K562 (cell line): ENCODE measurements at regions not wholly inside any gene's neighbourhood (a gene's known extent, or its start where the extent isn't known, plus 50 kb on each side); places are given as distances from the start of the nearest gene placed in this dataset.
A peak's percentile ranks its signal among the peaks of the same experiment; 100 is the strongest.

Source experiments
- ATAC-seq: fragments of 200-7000 bp; cut with Tn5 transposase; 3 replicates; pipeline ENCODE4 v1.9.1; 2020; ENCODE audit warnings: moderate library complexity
- BruUV-seq: library from RNA; stranded (reverse); fragments of 400-500 nt; replicated peaks from 2 replicates; lab custom pipeline; 2021; lab: Mats Ljungman, UMichigan
- CTCF ChIA-PET: fragments of 300-600 bp; formaldehyde crosslinking; extraction: SDS; loops from one replicate; lab custom pipeline; 2021; ENCODE audit warnings: low intra/inter-chr PET ratio; lab: Yijun Ruan, JAX
- POLR2A ChIA-PET: fragments of 300-600, 350-650 bp; sonication (Branson Sonifier 250); formaldehyde crosslinking; extraction: SDS; loops from one replicate; lab custom pipeline; 2021; ENCODE audit warnings: antibody characterized with exemption, inconsistent platforms; lab: Yijun Ruan, JAX
- DNase-seq, 4 experiments: peaks; one replicate each; pipeline versions ENCODE4 v3.0.0 to v3.0.0-alpha.2; 2011 to 2018; ENCODE audit warnings: low spot score in 3 of 4, mixed read lengths in 3 of 4; ENCODE audit errors: extremely low read depth in 1 of 4
- FAIRE-seq: peaks from 2 replicates; lab custom pipeline; 2011; peaks lifted over from hg19 to GRCh38; lab: Jason Lieb, UNC
- H2AFZ ChIP-seq: 2 replicates; pipeline ENCODE4 v1.6.0; 2011; ENCODE audit warnings: low read depth, low read length, control low read depth, inconsistent platforms
- H3K27ac ChIP-seq: fragments of 200-600 bp; 3 replicates; pipeline ENCODE4 v1.8.0; 2011; ENCODE audit warnings: low read depth, mild to moderate bottlenecking, control low read depth, inconsistent platforms, low read length, moderate library complexity, mixed read lengths; ENCODE audit errors: extremely low read depth
- H3K27me3 ChIP-seq, 2 experiments: fragments of 300-600 bp in 1 of 2; 2 replicates in 1 of 2; 3 replicates in 1 of 2; pipeline versions ENCODE4 v1.6.0 to v1.8.0; 2011; ENCODE audit warnings: inconsistent platforms in 2 of 2, low read length in 2 of 2, mild to moderate bottlenecking in 1 of 2, mixed read lengths in 1 of 2, moderate library complexity in 1 of 2; ENCODE audit not compliant: control insufficient read depth in 2 of 2, insufficient read depth in 2 of 2
- H3K36me3 ChIP-seq: fragments of 300-600 bp; 3 replicates; pipeline ENCODE4 v1.8.0; 2011; ENCODE audit warnings: mild to moderate bottlenecking, low read length, inconsistent platforms; ENCODE audit not compliant: control insufficient read depth, insufficient read depth
- H3K4me1 ChIP-seq, 2 experiments: fragments of 200-600 bp in 1 of 2; replicated peaks in 1 of 2; 2 replicates in 1 of 2; 3 replicates in 1 of 2; pipeline versions ENCODE4 v1.5.1 to v1.8.0; 2011; ENCODE audit warnings: inconsistent platforms in 2 of 2, low read length in 2 of 2, mild to moderate bottlenecking in 1 of 2, mixed read lengths in 1 of 2, moderate library complexity in 1 of 2; ENCODE audit not compliant: control insufficient read depth in 2 of 2, insufficient read depth in 2 of 2
- H3K4me2 ChIP-seq: 2 replicates; pipeline ENCODE4 v1.6.1; 2011; ENCODE audit warnings: low read length, control low read depth, inconsistent platforms, mixed read lengths; ENCODE audit not compliant: insufficient read depth
- H3K4me3 ChIP-seq: fragments of 200-600 bp; sonication (generic), shearing (Covaris generic); 2 replicates; pipeline ENCODE4 v1.5.1; 2016; ENCODE audit warnings: control low read depth, inconsistent platforms
- H3K79me2 ChIP-seq: fragments of 200-600 bp; 3 replicates; pipeline ENCODE4 v1.8.0; 2011; ENCODE audit warnings: low read length, inconsistent platforms; ENCODE audit not compliant: control insufficient read depth, insufficient read depth
- H3K9ac ChIP-seq, 2 experiments: 2 replicates each; pipeline versions ENCODE4 v1.6.0 to v1.6.1; 2011; ENCODE audit warnings: low read depth in 2 of 2, low read length in 2 of 2, control low read depth in 1 of 2, inconsistent platforms in 1 of 2, mild to moderate bottlenecking in 1 of 2, mixed read lengths in 1 of 2; ENCODE audit not compliant: insufficient read depth in 1 of 2
- H3K9me1 ChIP-seq: one replicate; pipeline ENCODE4 v1.6.0; 2011; ENCODE audit warnings: inconsistent platforms, mild to moderate bottlenecking, low read length, moderate library complexity; ENCODE audit not compliant: control insufficient read depth, insufficient read depth
- H3K9me3 ChIP-seq: replicated peaks from 2 replicates; pipeline ENCODE4 v1.5.1; 2011; ENCODE audit warnings: low read depth, low read length, inconsistent platforms; ENCODE audit not compliant: control insufficient read depth, insufficient read depth
- H4K20me1 ChIP-seq: replicated peaks from 2 replicates; pipeline ENCODE4 v1.6.1; 2011; ENCODE audit warnings: low read length, inconsistent platforms, mixed read lengths; ENCODE audit not compliant: control insufficient read depth, insufficient read depth
- ARID4B ChIP-seq: sonication (generic); formaldehyde crosslinking; IDR thresholded peaks from 2 replicates; pipeline ENCODE4 v1.8.0; 2022; ENCODE audit warnings: mild to moderate bottlenecking, missing genetic modification reagents
- HNRNPH1 ChIP-seq: fragments of 200-400 bp; formaldehyde crosslinking; optimal IDR thresholded peaks from 2 replicates; pipeline ENCODE3; 2017; ENCODE audit warnings: low read depth, mild to moderate bottlenecking, low read length, moderate library complexity
- KAT2B ChIP-seq: IDR thresholded peaks from one replicate; pipeline ENCODE4 v1.6.1; 2012; ENCODE audit warnings: low read depth, mild to moderate bottlenecking, control low read depth, inconsistent platforms, low read length, moderate library complexity
- NR1H2 ChIP-seq: sonication (generic); formaldehyde crosslinking; IDR thresholded peaks from 2 replicates; pipeline ENCODE4 v1.4.0; 2020; ENCODE audit warnings: mild to moderate bottlenecking, missing genetic modification reagents
- POLR2B ChIP-seq: fragments of 450-650 bp; IDR thresholded peaks from 2 replicates; pipeline ENCODE4 v1.6.1; 2018; ENCODE audit warnings: low read depth; ENCODE audit not compliant: partially characterized antibody
- RCOR1 ChIP-seq, 2 experiments: IDR thresholded peaks; 2 replicates each; pipeline ENCODE4 v1.6.1; 2012; ENCODE audit warnings: low read depth in 2 of 2, low read length in 2 of 2, borderline replicate concordance in 1 of 2, improper control_type of control experiment in 1 of 2
- ZNF140 ChIP-seq: fragments of 250-450 bp; sonication (Bioruptor Pico); IDR thresholded peaks from 2 replicates; pipeline ENCODE4 v1.8.0; 2021; ENCODE audit warnings: moderate library complexity, mild to moderate bottlenecking, inconsistent platforms
- ZNF780A ChIP-seq: fragments of 250-450 bp; sonication (Bioruptor Pico); IDR thresholded peaks from 2 replicates; pipeline ENCODE4 v1.5.0; 2021; ENCODE audit warnings: mild to moderate bottlenecking
- ZSCAN29 ChIP-seq: fragments of 450-650 bp; IDR thresholded peaks from 2 replicates; pipeline ENCODE4 v1.6.1; 2017
- WGBS: fragments of 100-300 bp; shearing (Covaris generic); methylation state at CpG from one replicate; pipeline ENCODE4 v1.1.6; 2016; ENCODE audit warnings: low coverage, mixed read lengths; ENCODE audit not compliant: insufficient coverage; ENCODE audit errors: missing lambda C conversion rate; 5-methylcytosine and 5-hydroxymethylcytosine counted together
- in situ Hi-C: fragments of 300-500 bp; cut with MboI; formaldehyde crosslinking; loops from 4 replicates; pipeline ENCODE4 v1.15.0; 2018; ENCODE audit warnings: inconsistent platforms, mixed read lengths
- intact Hi-C: fragments of 100-400 bp; cut with micrococcal nuclease; formaldehyde crosslinking; loops from 2 replicates; pipeline ENCODE4 v1.14.2; 2022
- TF ChIP-seq, protein P1 (sequence below): sonication (generic); formaldehyde crosslinking; IDR thresholded peaks from 2 replicates; pipeline ENCODE4 v1.8.0; 2023; ENCODE audit warnings: mild to moderate bottlenecking, missing genetic modification reagents

- Histone ChIP-seq H3K4me1 (peaks cover 0 to 9% of the 10 kb centered on the region in 2 experiments; a peak in 2 of 5 replicates), H3K4me3 (no peak overlapping the region), H3K4me2 (no peak overlapping the region), H3K9ac (no peak overlapping the region), H3K36me3 (no peaks in the 10 kb centered on the region), H4K20me1 (no peaks in the 10 kb centered on the region), H3K27me3 (no peaks in the 10 kb centered on the region), H2AFZ (peak overlapping the region; percentile 77), H3K9me3 (no peaks in the 10 kb centered on the region), H3K9me1 (no peaks in the 10 kb centered on the region), H3K27ac (peak overlapping the region; percentile 18; the same call in 1 of the 3 replicates), H3K79me2 (no peaks in the 10 kb centered on the region)
- intact Hi-C loops: no loop called here
- 20% methylated on average over 1 of the region's 1 CpG for WGBS
- POLR2A ChIA-PET: interaction anchor here (1.4 kb wide), 1 partner anchor 11 kb away, joined by 4 read pairs; no protein-coding TSS in a partner anchor
- BruUV-seq: no TSS peak
- CTCF ChIA-PET: no interaction called here
- in situ Hi-C loops: no loop called here
- FAIRE-seq: no peak
- ATAC-seq: peak; percentile 47; the same call in 2 of the 3 replicates
- no peak for DNase-seq
- TF ChIP-seq NR1H2: no peak
- no peak for TF ChIP-seq ZNF140
- no peak for TF ChIP-seq KAT2B
- no peak for TF ChIP-seq ZNF780A (CRISPR knock-in tag)
- no peak for TF ChIP-seq POLR2B
- no peak for TF ChIP-seq ZSCAN29
- TF ChIP-seq, protein P1, sequence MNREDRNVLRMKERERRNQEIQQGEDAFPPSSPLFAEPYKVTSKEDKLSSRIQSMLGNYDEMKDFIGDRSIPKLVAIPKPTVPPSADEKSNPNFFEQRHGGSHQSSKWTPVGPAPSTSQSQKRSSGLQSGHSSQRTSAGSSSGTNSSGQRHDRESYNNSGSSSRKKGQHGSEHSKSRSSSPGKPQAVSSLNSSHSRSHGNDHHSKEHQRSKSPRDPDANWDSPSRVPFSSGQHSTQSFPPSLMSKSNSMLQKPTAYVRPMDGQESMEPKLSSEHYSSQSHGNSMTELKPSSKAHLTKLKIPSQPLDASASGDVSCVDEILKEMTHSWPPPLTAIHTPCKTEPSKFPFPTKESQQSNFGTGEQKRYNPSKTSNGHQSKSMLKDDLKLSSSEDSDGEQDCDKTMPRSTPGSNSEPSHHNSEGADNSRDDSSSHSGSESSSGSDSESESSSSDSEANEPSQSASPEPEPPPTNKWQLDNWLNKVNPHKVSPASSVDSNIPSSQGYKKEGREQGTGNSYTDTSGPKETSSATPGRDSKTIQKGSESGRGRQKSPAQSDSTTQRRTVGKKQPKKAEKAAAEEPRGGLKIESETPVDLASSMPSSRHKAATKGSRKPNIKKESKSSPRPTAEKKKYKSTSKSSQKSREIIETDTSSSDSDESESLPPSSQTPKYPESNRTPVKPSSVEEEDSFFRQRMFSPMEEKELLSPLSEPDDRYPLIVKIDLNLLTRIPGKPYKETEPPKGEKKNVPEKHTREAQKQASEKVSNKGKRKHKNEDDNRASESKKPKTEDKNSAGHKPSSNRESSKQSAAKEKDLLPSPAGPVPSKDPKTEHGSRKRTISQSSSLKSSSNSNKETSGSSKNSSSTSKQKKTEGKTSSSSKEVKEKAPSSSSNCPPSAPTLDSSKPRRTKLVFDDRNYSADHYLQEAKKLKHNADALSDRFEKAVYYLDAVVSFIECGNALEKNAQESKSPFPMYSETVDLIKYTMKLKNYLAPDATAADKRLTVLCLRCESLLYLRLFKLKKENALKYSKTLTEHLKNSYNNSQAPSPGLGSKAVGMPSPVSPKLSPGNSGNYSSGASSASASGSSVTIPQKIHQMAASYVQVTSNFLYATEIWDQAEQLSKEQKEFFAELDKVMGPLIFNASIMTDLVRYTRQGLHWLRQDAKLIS (CRISPR knock-in tag): no peak
- TF ChIP-seq ARID4B (CRISPR knock-in tag): no peak
- TF ChIP-seq HNRNPH1: no peak
- no peak for TF ChIP-seq RCOR1 (IDR thresholded peaks at IDR 0.05; ENCODE audit: borderline replicate concordance in 1 of 2, low read depth in 2 of 2, low read length in 2 of 2)
These were observed 416.7 kb downstream of the ARL4A start for GRCh38 chr7:13104128-13104527.
